Activated CD4-positive, alpha-beta T cell treated with anti-CD3 and anti-CD28 coated beads for 4 hours (primary cell): ENCODE measurements at regions not wholly inside any gene's neighbourhood (a gene's known extent, or its start where the extent isn't known, plus 50 kb on each side); places are given as distances from the start of the nearest gene placed in this dataset.

Source experiments
- DNase-seq, 2 donors: peaks; one replicate each; pipeline ENCODE4 v3.0.0-alpha.2; 2020

GRCh38 chr13:62643799-62644524, 1228.3 kb upstream of the PCDH20 start:
- DNase-seq = no peak

- no peak for DNase-seq
Observed at GRCh38 chr13:62643007-62643483, 1227.4 kb upstream of the PCDH20 start.

GRCh38 chr13:62635161-62635560, 1219.5 kb upstream of the PCDH20 start:
- no peak for DNase-seq

DNA sequence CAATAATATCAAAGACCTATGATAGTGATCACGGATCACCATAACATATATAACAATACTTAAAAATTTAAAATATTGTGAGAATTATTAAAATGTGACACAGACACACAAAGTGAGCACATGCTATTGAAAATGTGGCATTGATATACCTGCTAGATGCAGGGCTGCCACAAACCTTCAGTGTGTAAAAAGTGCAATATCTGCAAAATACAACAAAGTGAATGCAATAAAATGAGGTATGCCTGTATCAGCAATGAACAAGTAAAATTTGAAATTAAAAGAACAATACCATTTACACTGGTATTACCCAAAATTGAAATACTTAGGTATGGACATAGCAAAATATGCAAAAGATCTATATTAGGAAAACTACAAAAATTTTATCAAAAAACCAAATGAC, 1217.8 kb upstream of the PCDH20 start:
- DNase-seq = no peak

GRCh38 chr13:62631619-62632018, 1216.0 kb upstream of the PCDH20 start:
- DNase-seq = no peak

DNA sequence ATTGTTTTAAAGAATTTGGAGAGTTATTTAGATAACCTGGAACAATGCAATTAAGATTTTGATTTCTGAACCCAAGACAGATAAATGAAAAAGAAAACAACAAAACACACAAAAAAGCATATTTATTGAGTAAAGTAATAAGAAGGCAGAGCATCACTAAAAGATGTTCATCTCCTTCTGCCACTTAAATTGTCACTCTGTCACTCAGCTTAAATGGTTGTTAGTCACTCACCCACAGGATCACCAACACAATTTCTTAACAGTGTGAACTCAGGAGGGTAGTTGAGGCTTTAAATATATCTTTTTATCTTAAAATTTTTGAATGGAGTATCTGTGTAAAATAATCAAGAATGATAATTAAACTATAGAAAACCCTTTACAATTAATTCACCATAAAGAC, 1215.5 kb upstream of the PCDH20 start:
- no peak for DNase-seq

DNA sequence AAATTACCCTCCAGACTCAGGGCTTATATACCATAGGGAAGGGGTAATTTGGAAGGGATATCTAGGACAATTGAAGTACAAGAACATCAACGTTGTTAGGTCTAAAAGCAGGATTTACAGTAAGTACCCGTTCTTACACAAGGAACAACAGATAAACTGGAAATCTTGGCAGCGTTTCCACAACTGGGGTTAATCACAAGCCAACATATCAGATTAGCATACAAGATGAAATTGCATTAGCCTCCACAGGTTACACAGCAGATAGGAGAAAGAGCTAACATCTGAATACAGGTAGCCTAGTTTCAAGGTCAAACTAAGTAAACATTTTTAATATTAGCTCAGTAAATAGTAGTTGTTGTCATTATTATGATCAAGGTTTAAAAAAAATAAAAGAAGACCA, 1214.0 kb upstream of the PCDH20 start:
- DNase-seq = no peak

DNA sequence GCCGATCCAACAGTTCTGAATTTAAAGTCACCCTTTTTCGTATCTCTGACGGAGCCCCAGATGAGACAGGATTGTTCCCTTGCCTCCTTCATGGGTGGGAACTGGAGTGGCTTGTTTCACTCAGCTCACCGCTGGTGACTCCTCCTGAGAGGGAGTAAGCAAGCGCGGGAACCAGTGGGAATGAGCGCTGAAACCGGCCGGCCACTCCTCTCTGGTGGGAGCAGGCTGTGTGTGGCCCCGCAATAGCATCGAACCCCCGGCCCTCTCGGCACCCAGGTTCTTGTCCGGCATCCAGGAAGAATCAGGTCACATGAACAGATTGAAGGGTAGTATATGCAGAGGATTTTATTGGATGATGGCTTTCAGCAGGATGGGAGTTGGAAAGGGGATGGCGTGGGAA, 1211.6 kb upstream of the PCDH20 start:
- no peak for DNase-seq

DNA sequence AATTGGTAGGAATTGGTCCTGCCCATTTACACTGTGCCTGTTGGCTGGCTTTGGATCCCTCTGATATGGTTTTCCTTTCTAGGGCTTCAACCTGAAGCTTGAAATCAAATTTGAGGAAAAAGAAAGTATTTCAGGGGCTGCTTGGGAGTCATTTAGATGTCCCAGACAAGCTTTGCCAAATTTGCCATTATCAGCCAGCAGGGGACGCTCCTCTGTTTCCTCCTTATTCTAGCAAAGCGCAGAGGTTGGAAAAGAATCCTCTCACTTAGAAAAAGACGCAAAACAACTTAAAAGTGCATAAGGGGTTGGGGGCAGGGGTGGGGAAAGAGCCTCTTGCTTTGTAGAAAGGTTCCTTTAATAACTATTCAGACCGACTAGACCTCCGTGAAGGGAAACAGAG, 1211.1 kb upstream of the PCDH20 start:
- no peak for DNase-seq

GRCh38 chr13:62625214-62625881, 1209.7 kb upstream of the PCDH20 start:
- DNase-seq = no peak

DNA sequence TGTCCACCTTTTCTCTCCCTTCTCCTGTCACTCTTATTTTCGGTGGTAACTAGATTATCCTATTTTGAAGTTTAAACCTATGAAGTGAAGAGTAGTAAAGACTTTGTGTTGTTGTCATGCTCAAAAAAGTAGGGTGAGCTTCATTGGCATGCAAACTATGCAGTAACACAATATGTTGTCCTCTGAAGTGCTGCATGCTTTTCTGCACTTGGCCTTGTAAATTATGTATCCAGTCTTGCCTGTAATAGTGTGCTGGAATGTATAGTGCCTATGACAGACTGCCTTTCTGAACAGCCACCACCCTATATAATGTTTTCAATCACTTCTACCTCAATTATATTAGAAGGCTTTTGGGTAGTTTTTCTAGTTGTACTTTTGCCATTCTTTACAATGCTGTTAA, 1198.2 kb upstream of the PCDH20 start:
- DNase-seq = no peak

DNA sequence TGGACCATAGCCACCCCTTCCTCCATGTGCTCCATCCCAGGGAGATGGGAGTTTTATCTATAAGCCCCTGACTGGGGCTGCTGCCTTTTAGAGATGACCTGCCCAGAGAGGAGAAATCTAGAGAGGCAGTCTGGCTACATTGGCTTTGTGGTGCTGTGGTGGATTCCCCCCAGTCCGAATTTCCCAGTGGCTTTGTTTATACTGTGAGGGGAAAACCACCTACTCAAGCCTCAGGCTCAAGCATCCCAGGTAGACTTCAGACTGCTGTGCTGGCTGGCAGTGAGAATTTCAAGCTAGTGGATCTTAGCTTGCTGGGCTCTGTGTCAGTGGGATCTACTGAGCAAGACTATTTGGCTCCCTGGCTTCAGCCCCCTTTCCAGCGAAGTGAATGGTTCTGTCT, 1195.7 kb upstream of the PCDH20 start:
- no peak for DNase-seq

DNA sequence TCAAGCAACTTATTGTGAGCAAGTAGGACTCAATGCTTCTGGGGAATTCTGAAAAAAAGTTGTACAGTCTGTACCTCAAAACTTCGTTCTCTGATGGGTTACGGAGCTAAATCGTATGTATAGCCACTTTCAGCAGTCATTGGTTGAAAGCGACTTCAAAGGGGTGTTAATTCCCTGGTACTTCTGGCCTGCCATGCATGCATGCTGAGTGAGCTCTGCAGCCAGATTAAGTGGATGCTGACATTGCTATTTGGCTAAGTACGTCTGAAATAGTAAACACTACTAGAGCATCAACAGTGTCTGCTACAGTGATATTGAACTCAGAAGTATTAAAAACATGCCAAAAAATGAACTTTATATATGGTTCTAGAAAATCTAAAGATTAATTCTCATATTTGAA, 1183.1 kb upstream of the PCDH20 start:
- DNase-seq = no peak

DNA sequence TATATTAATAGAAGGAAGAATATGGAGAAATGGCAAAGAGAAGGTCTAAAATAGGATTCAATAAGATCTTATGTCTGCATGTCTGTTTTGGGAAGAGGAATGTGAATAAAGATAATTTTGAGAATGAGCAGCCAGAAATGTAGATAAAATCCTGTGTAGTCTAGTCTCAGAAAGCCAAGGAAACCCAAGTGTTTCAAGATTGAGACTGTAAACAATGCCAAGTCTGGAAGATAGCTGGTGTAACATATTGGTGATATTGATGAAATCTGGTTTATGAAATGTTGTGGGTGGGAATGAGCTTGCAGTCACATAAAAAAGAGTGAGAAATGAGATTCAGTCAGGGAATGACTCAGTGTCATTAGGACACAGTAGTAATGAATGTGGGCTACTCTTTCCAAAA, 1180.3 kb upstream of the PCDH20 start:
- no peak for DNase-seq

DNA sequence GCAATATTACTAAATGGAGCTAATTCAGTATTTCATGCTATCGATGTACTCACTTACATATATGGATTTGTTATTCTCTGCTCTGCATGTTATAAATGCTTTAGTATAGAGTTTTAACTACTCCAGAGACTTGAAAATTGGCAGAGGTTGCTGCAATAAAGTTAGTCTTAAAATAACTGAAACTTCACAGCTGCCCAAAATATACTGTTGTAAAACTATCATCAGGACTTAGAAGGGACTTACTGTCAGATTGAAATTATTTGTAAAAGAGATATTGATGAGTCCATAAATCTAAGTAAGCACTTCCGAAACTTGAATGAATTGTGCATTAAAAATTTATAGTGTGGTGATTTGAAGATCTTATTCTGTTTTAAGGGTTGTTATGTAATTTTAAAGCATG, 1178.2 kb upstream of the PCDH20 start:
- no peak for DNase-seq

DNA sequence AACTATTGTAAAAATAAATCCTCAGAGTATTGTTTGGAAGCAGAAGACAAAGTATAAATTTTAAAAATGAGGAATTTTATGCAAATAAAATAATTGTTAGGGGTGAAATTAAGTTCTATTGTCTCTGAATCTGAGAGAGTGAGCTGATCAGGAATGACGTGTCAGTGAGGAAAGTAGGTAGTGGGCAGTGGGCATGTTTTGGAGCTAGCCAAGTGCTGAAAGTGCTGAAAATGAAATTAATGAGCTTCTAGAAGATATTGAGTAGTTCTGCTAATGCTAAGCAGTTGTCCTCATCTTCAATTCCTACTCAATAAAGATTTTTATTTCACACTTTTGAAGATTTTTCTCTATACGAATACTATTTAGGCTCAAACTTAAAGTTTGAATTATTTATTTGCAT, 1167.8 kb upstream of the PCDH20 start:
- no peak for DNase-seq

GRCh38 chr13:62578402-62578801, 1162.8 kb upstream of the PCDH20 start:
- no peak for DNase-seq

- DNase-seq = no peak
Observed at GRCh38 chr13:62564770-62565169, 1149.1 kb upstream of the PCDH20 start.

GRCh38 chr13:62563251-62563650, 1147.6 kb upstream of the PCDH20 start:
- DNase-seq = no peak

DNA sequence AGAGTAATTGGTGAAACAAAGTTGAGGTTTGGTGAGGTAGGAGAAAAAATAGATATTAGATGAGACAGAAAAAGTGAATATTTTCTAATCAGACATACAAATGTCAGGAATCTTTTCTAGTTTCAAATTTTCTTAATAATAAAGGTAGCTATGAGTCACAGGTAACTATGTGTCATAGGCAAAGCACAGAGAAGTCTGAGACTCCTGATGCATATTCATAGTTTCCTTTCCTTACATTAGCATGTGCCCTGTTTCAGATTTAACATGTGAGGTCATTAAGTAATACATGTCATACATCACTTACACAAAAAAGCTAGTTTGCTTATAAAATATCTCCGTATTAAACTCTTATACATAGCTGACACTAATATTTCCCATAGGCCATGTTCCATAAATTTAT, 1141.3 kb upstream of the PCDH20 start:
- no peak for DNase-seq

DNA sequence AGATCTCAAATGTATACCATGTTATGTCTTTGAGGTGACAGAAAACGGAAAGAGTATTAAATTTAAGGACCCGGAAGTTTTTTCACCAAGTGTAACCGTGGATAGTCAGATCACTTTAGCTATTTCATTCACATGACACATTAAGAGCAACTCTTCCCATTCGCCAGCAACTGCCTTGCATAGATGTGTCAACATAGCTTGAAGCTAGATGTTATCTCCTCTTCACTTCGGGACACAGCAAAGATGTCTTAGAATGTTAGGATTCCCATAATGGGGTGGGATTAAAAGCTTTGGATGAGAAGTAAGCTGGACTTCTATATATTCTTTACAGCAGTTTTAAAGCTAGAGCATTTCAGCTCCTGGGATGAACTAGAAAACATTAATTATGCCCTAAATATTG, 1135.9 kb upstream of the PCDH20 start:
- DNase-seq = no peak

- DNase-seq = no peak
Observed at GRCh38 chr13:62544928-62545327, 1129.3 kb upstream of the PCDH20 start.

DNA sequence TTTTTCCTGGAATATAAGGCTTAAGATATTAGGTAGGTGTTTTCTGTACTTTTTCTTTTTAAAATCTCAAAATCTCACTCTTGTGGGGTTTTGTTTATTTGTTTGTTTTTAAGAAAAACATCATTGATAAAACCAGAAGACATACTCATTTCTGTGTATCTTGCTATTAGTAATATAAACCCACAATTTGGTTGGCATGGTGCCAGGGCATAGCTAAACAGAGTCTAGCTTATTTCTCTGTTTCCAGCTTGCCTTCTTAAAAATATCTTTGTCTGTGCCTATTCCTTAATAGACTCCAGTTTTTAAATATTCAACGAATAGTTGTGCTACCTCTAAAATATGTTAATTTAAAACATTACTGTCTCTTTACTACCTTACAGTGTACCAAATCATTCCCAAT, 1121.9 kb upstream of the PCDH20 start:
- DNase-seq = no peak

- no peak for DNase-seq
Observed at GRCh38 chr13:62525652-62526051, 1110.0 kb upstream of the PCDH20 start.

DNA sequence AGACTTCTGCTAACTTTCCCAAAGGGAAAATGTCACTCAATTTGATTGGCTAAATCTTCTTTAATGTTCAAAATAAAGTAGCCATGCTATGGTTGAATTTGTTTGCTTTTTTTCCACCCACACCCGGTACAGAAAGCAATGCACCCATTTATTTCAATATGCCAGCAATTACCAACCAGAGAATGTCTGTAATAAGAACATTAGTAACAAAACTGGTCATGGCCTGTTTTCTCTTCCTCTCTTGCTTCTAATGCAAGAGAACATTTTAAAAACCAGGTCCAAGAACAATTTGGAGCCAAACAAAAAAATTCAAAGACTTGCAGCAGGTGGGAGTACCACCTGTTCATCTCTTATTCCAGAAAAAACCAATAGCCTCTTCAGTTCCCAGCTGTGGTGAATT, 1108.8 kb upstream of the PCDH20 start:
- no peak for DNase-seq
